ENCODE measurements at regions not wholly inside any gene's neighbourhood (a gene's known extent, or its start where the extent isn't known, plus 50 kb on each side); places are given as distances from the start of the nearest gene placed in this dataset.

DNA sequence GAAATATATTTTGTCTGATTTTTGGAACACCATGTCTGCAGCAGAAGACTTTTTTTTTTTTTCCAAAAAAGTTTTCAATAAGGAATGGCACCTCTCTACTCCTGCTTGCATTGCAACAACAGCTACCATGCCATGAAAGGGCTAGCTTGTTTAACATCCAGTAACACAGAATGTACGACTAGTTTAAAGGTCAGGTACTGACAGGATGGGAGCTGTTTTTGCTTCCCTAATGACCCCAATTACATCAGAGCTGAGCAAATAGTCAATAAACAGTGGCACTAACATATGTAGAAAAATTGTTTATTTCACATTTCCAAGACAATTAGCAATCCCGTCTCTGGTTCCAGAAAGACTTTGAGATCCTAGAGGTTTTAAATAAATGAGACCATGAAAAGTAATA, 693.8 kb downstream of the NR2F1-AS1 start:
- ATAC-seq: peak; percentile 78 to 94 (median 84)
- Histone ChIP-seq H3K27ac (no peak overlapping the region), H3K4me1 (no peaks in the 10 kb centered on the region), H3K36me3 (no peaks in the 10 kb centered on the region), H3K4me3 (no peak overlapping the region), H3K27me3 (no peaks in the 10 kb centered on the region), H3K9me3 (no peaks in the 10 kb centered on the region)
- WGBS (ENCODE audit: insufficient coverage, low coverage, low lambda C conversion rate, missing lambda C conversion rate): 20% methylated on average over 2 of the region's 2 CpGs
- intact Hi-C loops (cut with DNase I): no loop called here
- DNase-seq: no peak
- TF ChIP-seq POLR2A (IDR thresholded peaks at IDR 0.05): no peak
- TF ChIP-seq, protein P1, sequence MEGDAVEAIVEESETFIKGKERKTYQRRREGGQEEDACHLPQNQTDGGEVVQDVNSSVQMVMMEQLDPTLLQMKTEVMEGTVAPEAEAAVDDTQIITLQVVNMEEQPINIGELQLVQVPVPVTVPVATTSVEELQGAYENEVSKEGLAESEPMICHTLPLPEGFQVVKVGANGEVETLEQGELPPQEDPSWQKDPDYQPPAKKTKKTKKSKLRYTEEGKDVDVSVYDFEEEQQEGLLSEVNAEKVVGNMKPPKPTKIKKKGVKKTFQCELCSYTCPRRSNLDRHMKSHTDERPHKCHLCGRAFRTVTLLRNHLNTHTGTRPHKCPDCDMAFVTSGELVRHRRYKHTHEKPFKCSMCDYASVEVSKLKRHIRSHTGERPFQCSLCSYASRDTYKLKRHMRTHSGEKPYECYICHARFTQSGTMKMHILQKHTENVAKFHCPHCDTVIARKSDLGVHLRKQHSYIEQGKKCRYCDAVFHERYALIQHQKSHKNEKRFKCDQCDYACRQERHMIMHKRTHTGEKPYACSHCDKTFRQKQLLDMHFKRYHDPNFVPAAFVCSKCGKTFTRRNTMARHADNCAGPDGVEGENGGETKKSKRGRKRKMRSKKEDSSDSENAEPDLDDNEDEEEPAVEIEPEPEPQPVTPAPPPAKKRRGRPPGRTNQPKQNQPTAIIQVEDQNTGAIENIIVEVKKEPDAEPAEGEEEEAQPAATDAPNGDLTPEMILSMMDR (IDR thresholded peaks at IDR 0.05): no peak

DNA sequence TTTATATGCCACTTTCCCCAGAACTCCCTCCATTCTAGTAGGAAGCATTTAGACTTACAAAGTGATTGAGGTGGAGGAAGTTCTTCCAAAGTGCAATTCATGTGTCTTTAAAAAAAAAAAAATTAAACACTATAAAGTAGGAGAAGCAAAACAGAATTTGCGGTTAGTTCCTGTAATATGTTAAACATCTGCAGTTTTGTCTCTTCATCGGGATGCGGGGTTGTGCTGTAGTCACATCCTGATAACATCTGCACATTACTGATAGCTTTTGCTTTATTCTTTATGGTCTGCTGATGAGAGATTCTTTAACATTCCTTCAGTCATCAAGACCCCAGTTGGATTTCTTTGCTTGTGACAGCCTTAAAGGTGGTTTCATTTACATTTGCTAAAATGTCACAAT, 694.3 kb downstream of the NR2F1-AS1 start:
- Histone ChIP-seq H3K4me3 (no peak overlapping the region), H3K4me1 (no peaks in the 10 kb centered on the region), H3K27me3 (no peaks in the 10 kb centered on the region), H3K9me3 (no peaks in the 10 kb centered on the region), H3K27ac (no peak overlapping the region), H3K36me3 (no peaks in the 10 kb centered on the region)
- ATAC-seq (no peak), DNase-seq (no peak)
- WGBS (ENCODE audit: insufficient coverage, low coverage, low lambda C conversion rate, missing lambda C conversion rate): 42% methylated on average over 3 of the region's 3 CpGs
- TF ChIP-seq POLR2A (IDR thresholded peaks at IDR 0.05): no peak
- TF ChIP-seq, protein P1 (IDR thresholded peaks at IDR 0.05): no peak
- intact Hi-C loops (cut with DNase I): no loop called here

- Histone ChIP-seq H3K27me3 (no peaks in the 10 kb centered on the region), H3K9me3 (no peaks in the 10 kb centered on the region)
Observed at GRCh38 chr5:92885950-92886349, 695.1 kb downstream of the NR2F1-AS1 start.

GRCh38 chr5:92884469-92884868, 696.5 kb downstream of the NR2F1-AS1 start:
- no peaks in the 10 kb centered on the region for H3K4me1 ChIP-seq
- H3K27me3 ChIP-seq: no peaks in the 10 kb centered on the region
- H3K4me3 ChIP-seq: no peak overlapping the region
- intact Hi-C loops (cut with DNase I): no loop called here
- H3K9me3 ChIP-seq: no peaks in the 10 kb centered on the region
- 14% methylated on average over 1 of the region's 1 CpG for WGBS (ENCODE audit: insufficient coverage, low coverage, low lambda C conversion rate, missing lambda C conversion rate)
- TF ChIP-seq, protein P1 (IDR thresholded peaks at IDR 0.05): no peak
- TF ChIP-seq POLR2A (IDR thresholded peaks at IDR 0.05): no peak
- H3K27ac ChIP-seq: no peak overlapping the region
- no peak for DNase-seq
- no peak for ATAC-seq
- H3K36me3 ChIP-seq: no peaks in the 10 kb centered on the region

More at GRCh38 chr5:92885950-92886349, 695.1 kb downstream of the NR2F1-AS1 start:
- 30% methylated on average over 4 of the region's 4 CpGs for WGBS (ENCODE audit: insufficient coverage, low coverage, low lambda C conversion rate, missing lambda C conversion rate)
- H3K4me3 ChIP-seq: no peak overlapping the region
- DNase-seq: peak in 1 of 3 donors; percentile 27
- intact Hi-C loops (cut with DNase I): no loop called here
- H3K4me1 ChIP-seq: no peaks in the 10 kb centered on the region
- H3K36me3 ChIP-seq: no peaks in the 10 kb centered on the region
- ATAC-seq: peak; percentile 79 to 92 (median 87)
- H3K27ac ChIP-seq: no peak overlapping the region
- TF ChIP-seq POLR2A (IDR thresholded peaks at IDR 0.05): no peak
- TF ChIP-seq, protein P1 (IDR thresholded peaks at IDR 0.05): peak; percentile 24 to 47 (median 44)
